ENCODE measurements at regions not wholly inside any gene's neighbourhood (a gene's known extent, or its start where the extent isn't known, plus 50 kb on each side); places are given as distances from the start of the nearest gene placed in this dataset.

- TF ChIP-seq PHF8 (conservative IDR thresholded peaks at IDR 0.05; ENCODE audit: low read depth, low read length): no peak
Measured at GRCh38 chr1:222910699-222911098, 95.9 kb downstream of the DISP1 start (continued).
